GM19324 (cell line): ENCODE measurements at regions not wholly inside any gene's neighbourhood (a gene's known extent, or its start where the extent isn't known, plus 50 kb on each side); places are given as distances from the start of the nearest gene placed in this dataset.
"Not testable (repeated sequence)": the region's sequence is repeated elsewhere in the genome, so short reads cannot be mapped to it uniquely, and the experiment has no call there.

ENCODE experiments used
- ATAC-seq: cut with Tn5 transposase; IDR thresholded peaks from one replicate; pipeline ENCODE4 v1.9.1; 2021; ENCODE audit warnings: mild to moderate bottlenecking, moderate library complexity; ENCODE audit not compliant: unreplicated experiment, low FRiP score

DNA sequence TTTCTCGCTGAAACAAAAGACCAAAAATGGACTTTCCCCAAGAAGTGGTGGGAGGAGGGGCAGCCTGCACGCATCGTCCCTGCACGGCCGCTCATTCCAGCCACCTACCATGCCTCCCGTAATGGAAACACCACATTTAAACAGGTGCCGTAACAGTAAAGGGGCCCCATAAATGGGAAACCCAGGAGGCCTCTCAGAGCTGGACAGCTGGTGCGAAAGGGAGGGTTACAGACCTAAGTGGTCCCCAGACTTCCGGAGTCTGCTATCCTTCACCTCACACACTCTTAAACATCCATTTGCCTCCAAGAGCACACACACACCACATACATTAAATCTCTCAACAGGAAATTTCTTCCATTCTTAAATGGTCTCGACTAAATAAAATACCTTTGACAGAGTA lies 120.7 kb upstream of the SOD1 start:
- ATAC-seq, result no peak

DNA sequence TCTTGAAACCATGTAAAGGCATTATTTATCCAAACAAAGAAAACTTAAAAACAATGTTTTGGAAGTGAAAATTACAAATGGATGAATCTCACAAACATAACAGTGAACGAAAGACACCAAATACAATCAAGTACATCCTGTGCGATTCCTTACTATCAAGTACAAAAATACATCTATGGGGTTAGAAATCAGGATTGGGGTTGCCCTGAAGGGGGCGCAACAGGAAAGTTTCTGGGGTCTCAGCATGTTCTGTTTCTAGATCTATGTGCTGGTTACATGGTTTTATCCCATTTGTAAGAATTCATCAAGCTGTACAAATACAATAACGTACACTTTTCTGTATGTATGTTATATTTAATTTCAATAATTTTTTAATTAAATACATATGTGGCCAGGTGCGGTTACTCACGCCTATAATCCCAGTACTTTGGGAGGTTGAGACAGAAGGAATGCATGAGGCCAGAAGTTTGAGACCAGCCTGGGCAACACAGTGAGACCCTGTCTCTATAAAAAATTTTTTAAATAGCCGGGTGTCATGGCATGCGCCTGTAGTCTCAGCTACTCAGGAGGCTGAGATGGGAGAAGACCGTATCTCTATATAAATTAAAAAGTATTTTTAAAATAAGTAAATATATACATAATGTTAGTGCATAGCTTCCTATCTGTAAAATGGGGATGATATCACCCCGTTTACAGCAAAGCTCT lies 121.5 kb upstream of the SOD1 start:
- ATAC-seq, result no peak

DNA sequence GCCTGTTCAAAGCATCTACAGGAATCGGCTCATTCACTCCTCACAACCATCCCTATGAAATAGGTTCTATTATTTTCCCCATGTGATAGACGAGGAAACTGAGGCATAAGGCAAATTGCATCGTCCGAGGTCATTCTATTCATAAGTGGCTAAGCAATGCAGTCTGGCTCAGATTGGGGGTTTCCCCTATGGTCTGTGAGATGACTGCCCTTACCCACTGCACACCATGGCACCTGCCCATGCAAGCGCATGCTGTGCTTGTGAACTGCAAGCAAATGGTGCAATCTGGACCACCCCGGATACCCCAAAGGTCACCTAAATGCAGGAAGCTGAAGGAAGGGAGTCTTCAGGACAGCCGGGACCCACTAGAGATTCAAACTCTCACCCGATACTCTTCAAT lies 123.4 kb upstream of the SOD1 start:
- no peak for ATAC-seq

DNA sequence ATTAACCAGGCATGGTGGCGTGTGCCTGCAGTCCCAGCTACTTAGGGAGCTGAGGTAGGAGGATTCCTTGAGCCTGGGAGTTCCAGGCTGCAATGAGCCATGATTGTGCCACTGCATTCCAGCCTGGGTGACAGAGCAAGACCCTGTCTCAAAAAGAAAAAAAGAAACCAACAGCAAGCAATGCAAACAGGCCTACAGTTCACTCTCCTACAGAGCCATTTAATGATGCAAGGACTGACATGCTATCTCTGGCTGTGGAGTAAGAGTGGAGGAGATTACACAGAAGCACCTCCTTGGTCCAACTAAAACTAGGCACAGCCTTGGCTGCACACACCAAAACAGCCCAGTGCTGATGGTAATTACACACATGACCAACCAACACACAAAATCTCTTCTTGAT lies 127.5 kb upstream of the SOD1 start:
- no peak for ATAC-seq

DNA sequence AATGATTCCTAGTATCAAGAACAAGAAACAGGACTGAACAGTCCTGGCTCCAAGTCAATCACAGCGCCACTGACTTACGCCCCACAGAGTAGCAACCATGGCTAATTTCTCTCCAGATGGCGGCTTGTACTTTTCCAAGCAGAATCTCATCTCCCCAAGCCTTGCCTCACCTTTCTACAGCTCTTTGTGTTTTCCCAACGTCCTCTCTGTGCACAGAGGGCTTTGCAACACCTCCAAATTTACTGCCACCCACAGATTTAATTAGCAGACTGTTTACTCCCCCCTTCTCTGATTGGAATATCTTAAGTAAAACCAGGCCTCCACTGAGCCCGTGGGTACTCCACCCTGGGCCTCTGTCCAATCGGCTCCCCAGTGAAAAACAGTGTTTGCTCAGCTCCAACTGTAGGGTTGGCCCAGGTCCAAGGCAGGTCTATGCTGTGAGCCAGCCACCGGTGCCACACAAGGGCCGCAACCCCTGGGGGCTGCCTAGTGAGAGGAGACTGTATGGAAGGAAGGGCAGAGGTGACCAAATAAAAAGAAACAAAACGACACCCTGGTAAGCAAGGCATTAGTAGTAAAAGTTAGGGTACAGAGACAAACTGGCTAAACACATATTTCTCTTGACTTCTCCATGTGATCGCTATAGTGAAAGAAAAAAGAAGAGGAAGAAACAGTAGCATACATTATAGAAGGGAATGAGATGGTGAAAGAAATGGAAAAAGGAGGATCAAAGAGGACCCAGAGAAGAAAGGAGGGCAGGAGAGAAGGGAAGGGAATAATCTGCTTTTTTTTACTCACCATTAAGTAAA lies 128.4 kb upstream of the SOD1 start:
- ATAC-seq, result no peak

DNA sequence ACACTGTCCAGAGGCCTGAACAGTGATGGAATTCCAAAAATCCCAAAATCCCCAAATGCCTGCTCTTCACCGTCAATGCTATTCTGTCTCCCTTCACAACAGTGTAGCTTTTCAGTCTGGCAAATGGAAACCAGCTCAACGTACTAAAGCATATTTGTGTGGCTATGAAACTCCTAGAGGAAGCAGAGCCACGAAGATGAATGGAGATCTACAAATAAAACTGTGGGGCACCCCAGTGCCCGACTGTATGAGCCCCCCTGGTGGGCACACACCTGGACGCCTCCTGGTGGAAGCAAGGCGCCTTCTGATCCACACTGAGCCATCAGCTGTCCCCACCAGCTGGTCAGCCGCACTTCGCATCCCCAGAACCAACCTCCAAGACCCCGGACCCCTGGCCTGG lies 129.1 kb upstream of the SOD1 start:
- ATAC-seq, result no peak

DNA sequence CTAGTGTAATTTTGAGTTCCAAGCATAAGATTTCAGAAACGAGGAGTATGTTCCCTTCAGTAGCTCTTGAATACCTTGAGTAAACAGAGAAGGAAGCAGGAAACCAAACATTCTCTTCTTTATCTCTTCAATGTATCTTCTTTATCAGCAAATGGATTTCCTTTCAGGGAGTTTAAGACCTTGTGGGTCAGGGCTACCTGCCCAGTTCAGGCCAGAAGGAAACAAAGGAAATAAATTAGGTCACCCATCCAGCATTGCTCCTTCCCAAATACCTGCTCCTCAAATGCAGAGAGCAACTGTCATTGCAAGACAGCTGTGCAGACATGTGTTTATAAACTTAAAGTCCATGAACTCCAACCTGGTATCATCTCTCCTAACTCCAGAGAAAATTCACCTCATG lies 130.1 kb upstream of the SOD1 start:
- no peak for ATAC-seq

DNA sequence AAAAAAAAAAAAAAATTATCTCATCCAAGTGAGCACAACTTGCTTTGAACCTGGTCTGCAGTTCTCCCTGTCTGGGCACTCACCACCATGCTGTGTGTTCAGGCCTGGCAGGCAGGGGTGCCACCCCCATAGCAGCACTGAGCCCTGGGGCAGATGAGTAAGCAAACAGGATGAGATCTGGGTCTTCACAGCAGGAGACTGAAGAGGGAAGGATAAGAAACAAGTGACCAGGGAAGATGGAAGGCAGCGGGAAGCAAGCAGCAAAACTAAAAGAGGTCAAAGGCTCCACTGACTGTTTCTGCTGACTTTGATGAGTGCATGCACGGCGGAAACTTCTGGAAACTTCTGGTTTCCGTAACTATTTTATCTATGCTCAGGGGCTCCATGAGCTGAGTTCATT lies 133.5 kb upstream of the SOD1 start:
- ATAC-seq, result no peak

DNA sequence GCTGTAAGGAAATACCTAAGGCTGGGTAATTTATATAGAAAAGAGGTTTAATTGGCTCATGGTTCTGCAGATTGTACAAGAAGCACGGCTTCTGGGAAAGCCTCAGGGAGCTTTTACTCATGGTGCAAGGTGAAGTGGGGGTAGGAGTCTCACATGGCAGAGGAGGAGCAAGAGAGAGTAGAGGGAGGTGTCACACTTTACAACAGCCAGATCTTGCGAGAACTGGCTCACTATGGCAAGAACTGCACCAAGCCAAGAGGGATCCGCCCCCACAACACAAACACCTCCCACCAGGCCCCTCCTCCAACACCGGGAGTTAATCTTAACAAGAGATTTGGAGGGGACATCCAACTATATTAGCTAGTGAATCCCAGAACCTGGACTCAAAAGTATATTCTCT lies 135.4 kb upstream of the SOD1 start:
- no peak for ATAC-seq

DNA sequence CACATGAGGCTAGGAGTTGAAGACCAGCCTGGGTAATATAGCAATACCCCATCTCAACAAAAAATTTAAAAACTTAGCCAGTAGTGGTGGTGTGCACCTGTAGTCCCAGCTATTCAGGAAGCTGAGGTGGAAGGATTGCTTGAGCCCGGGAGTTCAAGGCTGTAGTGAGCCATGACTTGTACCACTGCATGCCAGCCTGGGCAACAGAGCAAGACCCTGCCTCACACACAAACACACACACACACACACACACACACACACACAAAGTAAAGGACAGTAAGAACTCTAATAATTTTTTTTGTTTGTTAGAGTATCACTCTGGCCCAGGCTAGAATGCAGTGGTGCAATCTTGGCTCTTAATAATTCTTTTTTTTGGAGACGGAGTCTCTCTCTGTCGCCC lies 138.0 kb upstream of the SOD1 start:
- ATAC-seq, result no peak

DNA sequence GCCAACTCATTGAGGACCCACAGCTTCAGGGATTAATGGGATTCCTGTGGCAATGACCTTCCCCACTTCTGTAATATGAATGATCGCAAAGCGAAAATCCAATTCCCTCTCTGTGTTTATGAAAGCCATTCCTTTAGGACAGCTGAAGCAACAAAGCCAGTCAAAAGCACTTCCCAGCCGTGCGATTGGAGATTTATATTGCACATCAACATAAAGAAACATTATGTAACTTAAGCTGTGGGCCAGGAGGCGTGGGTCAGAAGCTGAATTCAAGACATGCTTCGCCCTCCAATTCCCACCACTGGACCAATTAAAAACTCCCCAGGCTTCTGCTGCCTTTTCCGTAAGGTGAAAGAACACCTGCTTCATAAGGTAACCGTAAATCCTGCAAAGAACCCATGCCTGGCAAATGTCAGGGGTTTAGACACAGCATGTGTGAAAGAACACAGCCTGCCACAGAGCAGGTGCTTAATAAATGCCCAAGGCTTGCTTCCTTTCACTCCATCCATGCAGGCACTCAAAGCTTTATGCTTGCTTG lies 138.9 kb upstream of the SOD1 start:
- ATAC-seq, result no peak

DNA sequence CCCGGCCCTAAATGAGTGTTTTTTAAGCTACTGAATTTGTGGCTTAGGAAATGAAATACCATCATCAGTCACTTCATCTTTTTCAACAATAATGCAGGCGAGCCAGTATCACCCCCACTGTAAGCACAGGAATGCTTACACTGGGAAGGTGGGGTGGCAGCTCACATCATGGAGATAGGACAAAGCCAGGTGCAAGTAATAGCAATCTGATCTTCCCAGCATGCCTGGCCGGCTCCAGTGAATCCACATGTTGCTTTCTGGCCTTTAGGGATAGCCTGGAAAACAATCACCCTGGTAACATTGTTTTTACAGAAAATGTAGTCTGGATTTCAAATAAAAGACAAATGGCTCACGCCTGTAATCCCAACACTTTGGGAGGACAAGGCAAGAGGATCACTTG lies 140.9 kb upstream of the SOD1 start:
- no peak for ATAC-seq

DNA sequence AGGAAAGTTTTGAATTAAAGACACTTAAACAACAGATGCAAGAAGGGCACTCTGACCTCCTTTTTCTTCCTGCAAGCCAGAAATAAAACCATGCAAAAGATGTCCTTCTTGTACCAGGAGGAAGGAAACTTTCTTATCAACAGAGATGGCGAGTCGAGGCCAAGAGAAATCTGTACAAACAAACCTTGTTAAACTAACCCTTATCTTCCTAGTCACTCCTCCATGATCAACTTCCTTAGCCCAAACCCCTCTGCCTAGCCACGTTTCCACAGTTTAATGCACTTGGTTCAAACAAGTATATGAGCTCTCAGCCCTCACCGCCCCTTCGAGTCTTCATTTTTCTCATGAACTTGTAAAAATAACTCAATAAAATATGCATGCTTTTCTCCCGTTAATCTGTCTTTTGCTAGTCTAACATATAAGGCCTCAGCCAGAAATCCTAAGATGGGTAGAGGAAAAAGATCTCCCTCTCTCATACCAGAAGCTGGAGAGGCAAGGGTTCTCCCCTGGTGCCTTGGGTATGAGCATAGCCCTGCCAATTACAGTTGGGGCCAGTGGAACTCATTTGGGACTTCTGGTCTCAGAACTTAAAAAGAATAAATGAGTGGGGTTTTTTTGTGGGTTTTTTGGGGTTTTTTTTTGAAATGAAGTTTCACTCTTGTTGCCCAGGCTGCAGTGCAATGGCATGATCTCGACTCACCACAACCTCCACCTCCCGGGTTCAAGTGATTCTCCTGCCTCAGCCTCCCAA lies 141.7 kb upstream of the SOD1 start:
- no peak for ATAC-seq

DNA sequence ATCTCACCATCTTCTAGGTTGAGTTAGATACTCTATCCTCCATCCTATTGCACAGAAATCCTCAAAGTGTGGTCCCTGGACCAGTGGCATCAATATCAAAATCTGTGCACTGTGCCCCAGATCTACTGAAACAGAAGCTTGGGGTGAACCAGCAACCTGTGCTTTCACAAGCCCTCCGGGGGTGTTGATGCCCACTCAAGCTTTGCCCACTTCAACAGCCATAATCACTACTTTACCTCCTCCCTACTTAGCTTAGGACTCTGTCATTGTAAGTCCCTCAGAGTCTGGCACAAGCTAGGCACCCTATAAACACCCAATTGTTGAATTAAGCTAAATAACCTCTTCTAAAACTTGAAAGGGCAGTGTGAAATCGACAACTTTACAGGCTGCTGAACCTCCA lies 144.2 kb upstream of the SOD1 start:
- ATAC-seq, result no peak

DNA sequence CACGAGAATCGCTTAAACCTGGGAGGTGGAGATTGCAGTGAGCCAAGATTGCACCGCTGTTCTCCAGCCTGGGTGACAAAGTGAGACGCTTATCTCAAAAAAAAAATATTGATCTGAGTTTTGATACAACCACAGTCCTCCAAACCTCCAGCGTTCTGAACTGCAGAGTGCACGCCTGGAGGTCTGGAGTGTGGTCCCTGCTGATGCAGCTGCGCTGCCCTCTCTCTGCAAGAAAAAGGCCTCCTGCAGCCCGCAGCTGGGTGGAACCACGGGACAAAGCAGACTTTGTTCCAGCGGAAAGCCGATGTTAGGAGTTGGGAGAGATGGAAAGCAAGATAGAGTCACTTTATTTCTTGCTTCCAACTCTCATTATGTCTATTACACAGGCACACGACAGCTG lies 144.9 kb upstream of the SOD1 start:
- no peak for ATAC-seq

DNA sequence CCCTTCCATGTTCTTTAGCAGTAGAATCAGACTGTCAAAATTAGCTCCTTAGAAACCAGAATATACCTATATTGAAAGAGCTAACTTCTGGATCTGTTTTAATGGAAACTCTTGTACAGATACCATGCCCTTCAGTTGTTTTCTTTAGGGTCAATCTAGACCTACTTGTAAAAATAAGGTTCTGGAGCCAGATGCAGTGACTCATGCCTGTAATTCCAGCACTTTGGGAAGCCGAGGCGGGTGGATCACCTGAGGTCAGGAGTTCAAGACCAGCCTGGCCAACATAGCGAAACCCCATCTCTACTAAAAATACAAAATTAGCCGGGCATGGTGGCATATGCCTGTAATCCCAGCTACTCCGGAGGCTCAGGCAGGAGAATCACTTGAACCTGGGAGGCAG lies 146.0 kb upstream of the SOD1 start:
- ATAC-seq, result not testable (repeated sequence)

DNA sequence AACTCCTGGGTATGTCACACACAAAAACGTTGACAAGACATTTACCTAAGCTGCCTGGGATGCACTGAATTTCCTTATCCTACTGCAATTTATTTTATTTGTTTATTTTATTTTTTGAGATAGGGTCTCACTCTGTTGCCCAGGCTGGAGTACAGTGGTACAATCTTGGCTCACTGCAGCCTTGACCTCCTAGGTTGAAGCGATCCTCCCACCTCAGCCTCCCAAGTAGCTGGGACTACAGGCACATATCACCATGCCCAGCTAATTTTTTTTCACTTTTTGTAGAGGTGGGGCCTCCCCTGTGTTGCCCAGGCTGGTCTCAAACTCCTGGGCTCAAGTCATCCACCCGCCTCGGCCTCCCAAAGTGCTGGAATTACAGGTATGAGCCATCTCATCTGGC lies 147.5 kb upstream of the SOD1 start:
- not testable (repeated sequence) for ATAC-seq

DNA sequence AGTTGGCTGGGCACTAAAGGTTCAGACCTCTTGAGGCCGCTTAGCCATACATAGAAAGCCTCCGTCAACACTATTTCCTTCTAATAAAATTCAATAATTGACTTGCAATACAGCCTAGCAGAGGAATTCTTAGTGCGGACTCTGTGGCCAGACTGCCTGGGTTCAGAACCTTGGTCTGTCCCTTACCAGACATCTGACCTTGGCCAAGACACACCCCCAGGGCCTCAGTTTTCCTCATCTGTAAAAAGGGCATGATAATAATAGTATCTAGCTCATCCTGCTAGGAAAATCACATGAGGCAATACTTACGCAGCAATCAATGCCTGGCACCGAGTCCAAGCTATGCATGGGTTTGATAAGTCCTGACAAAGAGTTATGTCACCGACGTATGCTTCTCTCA lies 148.2 kb upstream of the SOD1 start:
- ATAC-seq, result no peak

DNA sequence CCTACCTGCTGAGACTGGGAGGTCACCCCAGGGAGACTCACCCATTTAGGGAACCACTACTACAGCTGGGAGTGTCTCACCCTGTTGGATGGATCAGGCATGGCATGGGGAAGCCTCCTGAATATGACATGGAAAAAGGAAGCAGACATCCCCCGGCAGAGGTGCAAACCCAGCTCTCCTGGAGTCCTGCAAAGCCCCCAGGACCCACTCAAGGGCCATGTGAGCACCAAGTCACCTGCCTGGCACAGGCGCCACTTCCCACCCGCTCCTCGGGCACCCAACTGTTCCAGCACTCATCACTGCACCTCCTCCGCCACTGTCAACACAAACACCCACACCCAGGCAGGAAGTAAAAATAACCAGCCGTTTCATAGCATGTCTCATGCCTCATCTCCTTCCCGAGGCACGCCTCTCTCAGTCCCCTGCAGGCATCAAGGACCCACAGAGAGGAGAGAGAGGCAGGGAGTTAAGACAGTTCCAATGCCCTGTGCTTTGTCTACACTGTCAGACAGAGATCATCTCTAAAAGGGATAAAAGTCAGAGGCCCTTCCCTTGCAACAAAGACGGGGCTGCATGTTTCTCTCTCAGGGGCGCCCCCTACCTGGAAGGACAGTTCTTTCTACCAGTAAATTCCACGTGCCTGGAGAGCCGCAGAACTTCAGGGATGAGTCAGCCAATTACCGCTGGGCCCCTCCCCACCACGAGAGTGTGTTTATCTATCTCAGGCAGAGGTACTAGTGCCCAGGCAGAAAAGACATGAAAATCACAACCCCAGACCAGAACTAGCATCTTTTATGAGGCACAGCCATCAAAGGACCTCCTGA lies 150.1 kb upstream of the SOD1 start:
- ATAC-seq, result no peak

DNA sequence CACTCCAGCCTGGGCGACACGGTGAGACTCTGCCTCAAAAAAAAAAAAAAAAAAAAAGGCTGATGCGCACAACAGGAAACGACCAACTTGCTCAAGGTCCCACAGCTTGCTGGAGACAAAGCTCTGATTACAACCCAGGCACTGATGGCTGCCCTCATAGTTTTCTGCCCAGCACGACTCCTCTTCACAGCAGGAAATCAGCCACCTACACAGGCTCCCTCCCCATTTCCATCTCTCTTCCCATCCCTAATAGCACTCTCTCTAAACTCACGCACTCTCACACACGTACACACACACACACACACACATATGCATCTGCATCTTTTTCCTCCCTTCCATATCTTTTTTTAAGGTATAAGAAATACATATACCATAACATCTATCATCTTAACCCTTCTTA lies 153.5 kb upstream of the SOD1 start:
- ATAC-seq, result no peak
